Neural crest cell (in vitro differentiated cells): ENCODE measurements at regions not wholly inside any gene's neighbourhood (a gene's known extent, or its start where the extent isn't known, plus 50 kb on each side); places are given as distances from the start of the nearest gene placed in this dataset.
"Not testable (repeated sequence)": the region's sequence is repeated elsewhere in the genome, so short reads cannot be mapped to it uniquely, and the experiment has no call there.

ENCODE experiments used
- DNase-seq: peaks from one replicate; pipeline ENCODE4 v3.0.0; 2021; ENCODE audit warnings: low read depth, mixed read lengths, low spot score
- H3K27ac Mint-ChIP-seq: one replicate; pipeline ENCODE4 v1.8.0; 2021; ENCODE audit warnings: mild to moderate bottlenecking, mixed read lengths; ENCODE audit not compliant: unreplicated experiment
- H3K27me3 Mint-ChIP-seq: 2 replicates; pipeline ENCODE4 v1.8.0; 2021; ENCODE audit warnings: low read depth, mild to moderate bottlenecking, mixed read lengths
- H3K36me3 Mint-ChIP-seq: 2 replicates; pipeline ENCODE4 v1.8.0; 2021; ENCODE audit warnings: low read depth, mild to moderate bottlenecking, mixed read lengths
- H3K4me1 Mint-ChIP-seq: 2 replicates; pipeline ENCODE4 v1.8.0; 2021; ENCODE audit warnings: mixed read lengths
- H3K4me3 Mint-ChIP-seq: one replicate; pipeline ENCODE4 v1.8.0; 2021; ENCODE audit warnings: mild to moderate bottlenecking, mixed read lengths
- H3K9me3 Mint-ChIP-seq: 2 replicates; pipeline ENCODE4 v1.8.0; 2021; ENCODE audit warnings: mixed read lengths
- CTCF ChIP-seq: fragments of 200-600 bp; sonication (generic); conservative IDR thresholded peaks from 2 replicates; pipeline ENCODE4 v1.5.0; 2021; ENCODE audit warnings: antibody characterized with exemption, mild to moderate bottlenecking

- Mint-ChIP-seq H3K36me3 (no peaks in the 10 kb centered on the region), H3K27me3 (no peaks in the 10 kb centered on the region), H3K4me3 (no peak overlapping the region), H3K4me1 (no peaks in the 10 kb centered on the region), H3K27ac (no peak overlapping the region), H3K9me3 (no peaks in the 10 kb centered on the region)
- TF ChIP-seq CTCF: no peak
- DNase-seq: no peak
These were observed 331.0 kb upstream of the EDIL3 start for GRCh38 chr5:84715686-84716085.

GRCh38 chr5:84715091-84715490, 330.4 kb upstream of the EDIL3 start:
- H3K4me1 Mint-ChIP-seq: no peaks in the 10 kb centered on the region
- no peak overlapping the region for H3K4me3 Mint-ChIP-seq
- no peaks in the 10 kb centered on the region for H3K9me3 Mint-ChIP-seq
- no peak overlapping the region for H3K27ac Mint-ChIP-seq
- no peak for DNase-seq
- H3K27me3 Mint-ChIP-seq: no peaks in the 10 kb centered on the region
- TF ChIP-seq CTCF: no peak
- H3K36me3 Mint-ChIP-seq: no peaks in the 10 kb centered on the region

GRCh38 chr5:84709075-84709474, 324.4 kb upstream of the EDIL3 start:
- no peak overlapping the region for H3K27ac Mint-ChIP-seq
- TF ChIP-seq CTCF: no peak
- H3K9me3 Mint-ChIP-seq: peaks cover 4% of the 10 kb centered on the region
- DNase-seq: no peak
- H3K27me3 Mint-ChIP-seq: no peaks in the 10 kb centered on the region
- H3K4me3 Mint-ChIP-seq: no peak overlapping the region
- H3K36me3 Mint-ChIP-seq: no peaks in the 10 kb centered on the region
- no peaks in the 10 kb centered on the region for H3K4me1 Mint-ChIP-seq

- H3K36me3 Mint-ChIP-seq: no peaks in the 10 kb centered on the region
- no peaks in the 10 kb centered on the region for H3K4me1 Mint-ChIP-seq
- no peak for DNase-seq
- H3K27me3 Mint-ChIP-seq: no peaks in the 10 kb centered on the region
- no peak for TF ChIP-seq CTCF
- H3K4me3 Mint-ChIP-seq: no peak overlapping the region
- H3K9me3 Mint-ChIP-seq: peaks cover 4% of the 10 kb centered on the region
- H3K27ac Mint-ChIP-seq: no peak overlapping the region
These were observed 322.3 kb upstream of the EDIL3 start for GRCh38 chr5:84706678-84707641.

GRCh38 chr5:84700545-84700944, 315.9 kb upstream of the EDIL3 start:
- DNase-seq, H3K27me3 Mint-ChIP-seq, H3K4me1 Mint-ChIP-seq, H3K36me3 Mint-ChIP-seq, H3K4me3 Mint-ChIP-seq, H3K27ac Mint-ChIP-seq: not testable (repeated sequence)
- peaks cover 12% of the 10 kb centered on the region for H3K9me3 Mint-ChIP-seq

- Mint-ChIP-seq H3K4me1 (peaks cover 9% of the 10 kb centered on the region), H3K27ac (no peak overlapping the region), H3K27me3 (no peaks in the 10 kb centered on the region), H3K36me3 (peaks cover 3% of the 10 kb centered on the region), H3K4me3 (no peak overlapping the region), H3K9me3 (peaks cover 16% of the 10 kb centered on the region)
- no peak for DNase-seq
- TF ChIP-seq CTCF: no peak
These were observed 312.0 kb upstream of the EDIL3 start for GRCh38 chr5:84696651-84697050.
